Activated CD8-positive, alpha-beta T cell treated with anti-CD3 and anti-CD28 coated beads, Interleukin-2, amount 10 ng/mL, durations not matched to agents 7 days and 5 days (primary cell): ENCODE measurements at regions not wholly inside any gene's neighbourhood (a gene's known extent, or its start where the extent isn't known, plus 50 kb on each side); places are given as distances from the start of the nearest gene placed in this dataset.

Source experiments
- ATAC-seq: fragments of 150-1000 bp; cut with Tn5 transposase; one replicate; pipeline ENCODE4 v1.10.0; 2021; ENCODE audit warnings: moderate library complexity
- CTCF ChIA-PET: fragments of 350-600 bp; sonication (Branson Sonifier 250); formaldehyde crosslinking; loops from one replicate; lab custom pipeline; 2021; ENCODE audit warnings: antibody characterized with exemption; lab: Charles Lee
- POLR2A ChIA-PET: fragments of 350-600 bp; sonication (Branson Sonifier 250); formaldehyde crosslinking; loops from one replicate; lab custom pipeline; 2021; ENCODE audit warnings: antibody characterized with exemption; lab: Charles Lee
- DNase-seq: peaks from one replicate; pipeline ENCODE4 v3.0.0-alpha.2; 2020
- H3K27ac Mint-ChIP-seq: one replicate; pipeline ENCODE4 v1.8.0; 2021; ENCODE audit warnings: mild to moderate bottlenecking, mixed read lengths
- H3K27me3 Mint-ChIP-seq: one replicate; pipeline ENCODE4 v1.8.0; 2021; ENCODE audit warnings: low read depth, mixed read lengths
- H3K36me3 Mint-ChIP-seq: one replicate; pipeline ENCODE4 v1.8.0; 2021; ENCODE audit warnings: low read depth, mixed read lengths
- H3K4me1 Mint-ChIP-seq: one replicate; pipeline ENCODE4 v1.8.0; 2021; ENCODE audit warnings: low read depth, mixed read lengths
- H3K4me3 Mint-ChIP-seq: one replicate; pipeline ENCODE4 v1.8.0; 2021; ENCODE audit warnings: mild to moderate bottlenecking, mixed read lengths
- H3K9me3 Mint-ChIP-seq: one replicate; pipeline ENCODE4 v1.8.0; 2022; ENCODE audit warnings: mixed read lengths; ENCODE audit not compliant: insufficient read depth

DNA sequence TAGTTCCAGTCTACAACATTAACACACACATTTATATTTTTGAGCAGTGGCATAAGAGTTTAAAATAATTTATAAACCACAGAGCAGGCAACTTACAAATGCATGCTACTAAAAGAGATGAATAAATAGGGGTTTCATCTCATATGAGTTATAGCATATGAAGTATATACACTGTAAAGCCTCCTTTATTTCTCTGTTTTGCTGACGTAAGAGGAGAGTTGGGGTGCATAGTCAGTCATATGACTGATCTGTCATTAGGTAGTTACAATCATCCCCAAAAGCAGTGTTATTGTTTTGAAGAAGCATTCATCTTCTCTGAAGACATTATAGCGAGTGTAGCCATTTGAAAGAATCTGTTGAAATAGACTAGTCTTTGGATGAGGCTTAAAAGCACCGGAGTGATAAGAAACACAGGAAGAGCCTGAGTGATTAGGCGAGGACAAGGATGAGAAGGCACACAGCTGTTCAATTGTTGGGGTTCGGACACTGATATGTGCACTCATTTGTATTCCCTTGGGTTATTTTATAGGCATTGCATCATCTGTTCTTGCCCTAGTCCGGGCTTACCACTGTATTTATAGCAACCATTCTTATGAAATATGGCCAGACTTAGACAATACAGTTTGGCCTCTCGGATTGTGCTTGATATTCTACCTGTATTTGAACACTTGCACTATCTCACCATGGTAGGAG is 325.7 kb downstream of the SAMD5 start:
- Mint-ChIP-seq H3K9me3 (no peaks in the 10 kb centered on the region), H3K4me3 (no peak overlapping the region), H3K36me3 (no peaks in the 10 kb centered on the region), H3K27me3 (no peaks in the 10 kb centered on the region), H3K4me1 (no peaks in the 10 kb centered on the region), H3K27ac (no peak overlapping the region)
- no peak for ATAC-seq
- POLR2A ChIA-PET: no interaction called here
- CTCF ChIA-PET: no interaction called here
- DNase-seq: no peak

DNA sequence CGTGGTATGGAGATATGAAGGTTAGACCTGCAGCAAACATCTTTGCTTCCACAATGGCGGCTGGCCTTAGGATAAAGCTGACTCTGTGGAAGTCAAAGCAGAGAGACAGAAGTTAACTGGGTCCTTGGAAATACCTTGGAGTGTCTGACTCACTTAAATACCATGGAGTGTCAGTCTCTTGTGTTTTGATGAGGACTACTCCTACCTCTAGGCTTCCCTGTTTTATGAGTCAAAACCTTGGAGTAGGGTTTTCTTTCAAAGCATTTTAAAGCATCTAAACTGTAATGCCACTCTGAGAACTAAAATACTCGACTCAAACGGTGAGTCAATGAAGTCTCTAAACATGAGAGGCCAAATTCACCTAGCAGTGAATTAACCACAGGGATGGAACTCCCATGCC is 329.1 kb downstream of the SAMD5 start:
- ATAC-seq (no peak), DNase-seq (no peak)
- ChIA-PET POLR2A (no interaction called here), CTCF (no interaction called here)
- H3K27me3 Mint-ChIP-seq: no peaks in the 10 kb centered on the region
- H3K4me3 Mint-ChIP-seq: no peak overlapping the region
- H3K9me3 Mint-ChIP-seq: no peaks in the 10 kb centered on the region
- no peak overlapping the region for H3K27ac Mint-ChIP-seq
- H3K4me1 Mint-ChIP-seq: no peaks in the 10 kb centered on the region
- no peaks in the 10 kb centered on the region for H3K36me3 Mint-ChIP-seq

DNA sequence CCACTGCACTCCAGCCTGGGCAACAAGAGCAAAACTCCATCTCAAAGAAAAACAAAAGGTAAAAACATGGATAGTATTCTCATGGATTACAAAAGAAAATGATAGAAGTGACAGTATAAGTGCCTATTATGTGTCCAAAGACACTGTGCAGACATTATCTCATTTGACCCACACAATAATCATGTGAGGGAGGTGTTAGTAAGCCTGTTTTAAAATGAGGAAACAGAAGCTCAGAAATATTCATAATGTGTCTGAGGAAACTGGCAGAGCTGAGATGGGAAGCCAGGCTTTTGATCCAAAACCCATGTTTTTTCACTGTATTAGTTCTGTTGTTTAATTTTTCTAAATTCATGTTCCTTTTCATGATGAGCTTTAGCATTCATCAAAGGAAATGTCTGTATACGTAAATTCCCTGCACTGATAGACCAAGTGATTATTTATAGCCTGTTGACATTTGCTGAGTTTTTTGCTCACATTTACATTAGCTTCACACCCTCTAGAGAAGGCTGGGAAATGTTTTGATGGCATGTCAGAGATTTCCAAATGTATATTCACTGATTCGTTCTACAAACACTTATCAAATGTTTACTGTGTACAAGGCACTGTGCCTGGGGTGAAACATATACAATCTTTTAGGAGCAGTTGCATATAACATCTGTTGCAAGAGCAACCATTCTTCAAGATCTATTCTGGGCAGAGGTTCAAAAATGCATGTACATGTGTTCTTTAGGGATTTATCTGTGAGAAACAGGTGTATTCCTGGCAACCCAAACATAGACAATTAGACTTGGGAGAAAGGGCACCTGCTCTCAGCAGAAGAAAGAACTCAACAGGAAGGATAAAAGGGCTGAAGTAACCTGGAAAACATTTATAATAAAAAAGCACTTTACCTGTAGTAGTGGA is 331.5 kb downstream of the SAMD5 start:
- no peak for DNase-seq
- H3K4me3 Mint-ChIP-seq: no peak overlapping the region
- H3K36me3 Mint-ChIP-seq: no peaks in the 10 kb centered on the region
- ChIA-PET POLR2A (no interaction called here), CTCF (no interaction called here)
- ATAC-seq: no peak
- H3K4me1 Mint-ChIP-seq: no peaks in the 10 kb centered on the region
- no peaks in the 10 kb centered on the region for H3K27me3 Mint-ChIP-seq
- H3K9me3 Mint-ChIP-seq: no peaks in the 10 kb centered on the region
- H3K27ac Mint-ChIP-seq: no peak overlapping the region

DNA sequence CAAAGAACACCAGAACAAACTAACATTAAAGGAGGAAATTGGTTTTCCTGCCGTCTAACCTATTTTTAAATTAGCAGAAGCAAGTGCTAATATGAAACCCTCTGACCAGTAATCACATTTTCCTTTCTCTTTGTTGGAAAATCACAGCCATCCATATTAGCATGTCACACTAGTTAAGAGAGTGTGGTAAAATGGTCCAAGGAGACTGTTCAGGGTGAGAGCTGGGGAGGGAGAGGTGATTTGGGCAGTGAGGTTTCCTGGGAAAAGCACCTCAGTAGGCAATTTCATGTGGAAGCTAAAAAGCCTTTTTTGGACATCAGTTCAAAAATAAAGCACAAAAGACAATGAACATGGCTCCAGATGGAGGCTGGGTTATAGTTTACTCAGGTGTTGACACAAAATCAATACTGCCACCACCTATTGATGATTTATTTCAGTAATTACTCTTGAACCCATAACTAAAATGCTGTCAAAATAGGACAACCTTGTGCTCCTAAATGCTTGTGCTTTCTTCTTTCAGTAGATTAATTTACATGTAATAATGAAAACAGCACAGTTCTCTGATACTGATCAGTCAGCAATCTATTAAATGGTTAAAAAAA is 333.2 kb downstream of the SAMD5 start:
- POLR2A ChIA-PET: no interaction called here
- DNase-seq: no peak
- no peaks in the 10 kb centered on the region for H3K4me1 Mint-ChIP-seq
- no peak overlapping the region for H3K27ac Mint-ChIP-seq
- ATAC-seq: no peak
- H3K27me3 Mint-ChIP-seq: no peaks in the 10 kb centered on the region
- H3K9me3 Mint-ChIP-seq: no peaks in the 10 kb centered on the region
- no peak overlapping the region for H3K4me3 Mint-ChIP-seq
- CTCF ChIA-PET: no interaction called here
- no peaks in the 10 kb centered on the region for H3K36me3 Mint-ChIP-seq

DNA sequence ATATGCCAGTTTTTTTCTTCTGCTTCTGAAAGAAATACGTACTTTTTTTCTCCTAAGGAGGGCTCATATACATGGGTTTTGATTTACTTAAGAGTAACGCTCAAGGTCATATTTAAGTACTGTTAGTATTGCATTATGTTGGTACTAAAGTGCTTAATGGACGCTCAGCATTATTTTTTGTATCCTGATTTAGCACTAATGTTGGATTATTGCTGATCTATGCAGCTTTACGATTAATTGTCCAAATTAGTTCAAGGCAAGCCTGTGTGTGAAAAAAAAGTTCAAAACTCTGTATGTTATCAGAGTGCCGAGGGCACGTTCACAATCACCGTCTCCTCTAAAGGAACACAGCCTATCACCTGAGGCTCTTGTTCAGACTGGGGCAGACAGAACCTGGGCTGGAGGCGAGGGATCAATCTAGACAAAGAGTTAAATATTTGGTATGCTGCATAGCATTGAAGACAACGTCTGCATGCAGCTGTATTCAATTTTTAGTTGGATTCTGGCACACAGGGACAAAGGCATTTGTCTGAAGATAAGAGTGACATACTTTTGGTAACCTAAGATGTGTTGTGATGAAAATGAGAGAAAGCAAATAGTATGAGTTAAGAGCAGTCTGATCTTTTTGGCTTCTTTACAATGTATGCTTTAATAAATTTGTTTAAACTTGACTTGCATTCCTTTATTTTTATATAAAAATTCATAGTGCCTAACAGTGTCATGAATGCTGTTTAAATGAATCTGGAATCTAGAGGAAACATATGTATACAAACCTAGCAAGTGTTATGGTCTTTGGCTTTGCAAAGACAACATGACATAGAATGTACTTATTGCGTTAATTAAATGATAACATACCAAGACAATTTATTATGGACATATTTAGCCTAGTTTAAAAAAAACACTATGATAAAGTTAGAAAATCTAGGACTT is 341.2 kb downstream of the SAMD5 start:
- H3K27me3 Mint-ChIP-seq: no peaks in the 10 kb centered on the region
- no peaks in the 10 kb centered on the region for H3K4me1 Mint-ChIP-seq
- H3K36me3 Mint-ChIP-seq: no peaks in the 10 kb centered on the region
- POLR2A ChIA-PET: no interaction called here
- H3K4me3 Mint-ChIP-seq: no peak overlapping the region
- CTCF ChIA-PET: no interaction called here
- DNase-seq: no peak
- ATAC-seq: no peak
- no peaks in the 10 kb centered on the region for H3K9me3 Mint-ChIP-seq
- H3K27ac Mint-ChIP-seq: no peak overlapping the region

DNA sequence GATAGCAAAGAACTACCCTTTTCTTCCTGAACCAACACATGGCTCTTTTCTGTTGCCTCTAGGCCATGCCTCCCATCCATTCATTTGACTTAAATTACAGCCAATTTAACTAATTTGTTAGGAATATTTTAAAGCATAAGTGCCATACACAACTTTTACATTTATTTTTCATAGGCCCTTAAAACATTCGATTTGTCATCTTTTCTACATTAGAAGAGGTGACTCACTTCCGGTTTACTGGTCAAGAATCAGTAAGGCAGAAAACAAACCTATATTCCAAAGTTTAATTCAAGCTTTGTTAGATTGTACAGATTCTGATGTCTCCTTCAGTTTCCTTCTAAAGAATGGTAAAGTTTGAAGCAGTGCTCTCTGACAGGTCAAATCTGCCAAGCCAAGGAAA is 344.3 kb downstream of the SAMD5 start:
- Mint-ChIP-seq H3K27me3 (no peaks in the 10 kb centered on the region), H3K27ac (no peak overlapping the region), H3K4me3 (no peak overlapping the region), H3K9me3 (no peaks in the 10 kb centered on the region), H3K4me1 (no peaks in the 10 kb centered on the region), H3K36me3 (no peaks in the 10 kb centered on the region)
- no peak for DNase-seq
- CTCF ChIA-PET: no interaction called here
- POLR2A ChIA-PET: no interaction called here
- no peak for ATAC-seq

DNA sequence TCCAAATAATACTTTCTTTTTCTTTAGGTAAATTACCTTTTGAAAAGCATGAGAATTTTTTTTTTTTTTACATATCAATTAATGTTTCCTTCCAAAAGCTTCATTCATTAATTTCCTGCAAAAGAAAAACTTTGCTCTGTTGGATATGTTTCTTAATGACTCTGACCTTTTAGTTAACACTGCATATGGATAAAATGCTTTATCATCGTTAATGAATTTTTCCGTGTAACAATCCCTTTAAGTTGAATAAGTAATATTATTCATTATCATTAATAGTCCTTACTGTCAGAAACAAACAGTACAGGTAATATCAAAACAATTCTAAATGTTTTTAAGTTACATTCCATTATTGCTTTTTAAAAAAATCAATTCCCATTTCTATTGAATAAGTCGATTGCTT is 345.1 kb downstream of the SAMD5 start:
- DNase-seq: no peak
- ATAC-seq: no peak
- ChIA-PET POLR2A (no interaction called here), CTCF (no interaction called here)
- Mint-ChIP-seq H3K27ac (no peak overlapping the region), H3K4me1 (no peaks in the 10 kb centered on the region), H3K27me3 (no peaks in the 10 kb centered on the region), H3K9me3 (no peaks in the 10 kb centered on the region), H3K36me3 (no peaks in the 10 kb centered on the region), H3K4me3 (no peak overlapping the region)

DNA sequence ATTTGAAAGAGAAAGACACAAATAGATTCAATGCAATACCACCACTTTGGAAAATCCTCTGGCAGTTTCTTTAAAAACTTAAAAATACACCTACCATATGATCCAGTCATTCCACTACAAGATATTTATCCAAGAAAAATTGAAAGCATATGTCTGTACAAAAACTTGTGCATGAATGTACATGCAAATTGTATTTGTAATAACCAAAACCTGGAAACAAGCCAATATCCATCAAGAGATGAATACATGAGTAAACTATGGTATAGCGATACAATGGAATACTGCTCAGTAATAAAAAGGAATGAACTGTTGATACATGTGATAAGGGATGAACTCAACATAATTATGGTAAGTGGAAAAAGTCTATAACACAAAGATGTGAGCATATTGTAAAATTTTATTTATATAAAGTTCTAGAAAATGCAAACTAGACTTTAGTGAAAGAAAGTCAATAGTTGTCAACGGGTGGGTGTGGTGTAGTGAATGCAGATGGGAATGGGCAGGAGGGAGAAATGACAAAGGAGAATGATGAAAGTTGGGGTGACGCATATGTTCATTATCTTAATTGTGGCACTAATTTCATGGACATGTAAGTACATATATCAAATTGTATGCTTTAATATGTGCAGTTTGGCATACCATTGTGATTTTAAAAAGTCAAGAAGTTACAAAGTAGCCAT is 347.5 kb downstream of the SAMD5 start:
- no peak overlapping the region for H3K27ac Mint-ChIP-seq
- no peaks in the 10 kb centered on the region for H3K9me3 Mint-ChIP-seq
- H3K4me1 Mint-ChIP-seq: no peaks in the 10 kb centered on the region
- DNase-seq (no peak), ATAC-seq (no peak)
- no peak overlapping the region for H3K4me3 Mint-ChIP-seq
- CTCF ChIA-PET: no interaction called here
- no peaks in the 10 kb centered on the region for H3K36me3 Mint-ChIP-seq
- POLR2A ChIA-PET: no interaction called here
- no peaks in the 10 kb centered on the region for H3K27me3 Mint-ChIP-seq

DNA sequence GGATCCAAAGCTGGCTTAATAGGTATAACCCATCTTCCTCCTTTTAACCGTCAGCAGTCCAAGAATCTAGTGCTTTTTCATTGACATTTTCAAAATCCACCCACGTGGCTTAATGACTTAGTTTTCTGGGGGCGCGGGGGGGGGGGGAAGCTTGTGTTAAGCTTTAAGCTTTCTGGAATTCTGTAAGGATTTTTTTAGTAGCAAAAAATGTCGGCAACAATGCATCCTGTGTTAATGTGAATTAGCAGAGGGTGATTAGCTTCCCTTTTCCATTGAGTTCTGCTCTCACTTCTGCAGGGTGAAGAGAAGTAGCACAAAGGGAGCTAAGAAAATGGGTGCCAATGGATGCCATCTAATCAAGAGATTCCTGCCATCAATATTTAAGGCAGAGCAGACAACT is 348.2 kb downstream of the SAMD5 start:
- ChIA-PET POLR2A (no interaction called here), CTCF (no interaction called here)
- no peak for DNase-seq
- H3K36me3 Mint-ChIP-seq: no peaks in the 10 kb centered on the region
- H3K27ac Mint-ChIP-seq: no peak overlapping the region
- H3K4me3 Mint-ChIP-seq: no peak overlapping the region
- H3K27me3 Mint-ChIP-seq: no peaks in the 10 kb centered on the region
- no peaks in the 10 kb centered on the region for H3K9me3 Mint-ChIP-seq
- ATAC-seq: no peak
- no peaks in the 10 kb centered on the region for H3K4me1 Mint-ChIP-seq

DNA sequence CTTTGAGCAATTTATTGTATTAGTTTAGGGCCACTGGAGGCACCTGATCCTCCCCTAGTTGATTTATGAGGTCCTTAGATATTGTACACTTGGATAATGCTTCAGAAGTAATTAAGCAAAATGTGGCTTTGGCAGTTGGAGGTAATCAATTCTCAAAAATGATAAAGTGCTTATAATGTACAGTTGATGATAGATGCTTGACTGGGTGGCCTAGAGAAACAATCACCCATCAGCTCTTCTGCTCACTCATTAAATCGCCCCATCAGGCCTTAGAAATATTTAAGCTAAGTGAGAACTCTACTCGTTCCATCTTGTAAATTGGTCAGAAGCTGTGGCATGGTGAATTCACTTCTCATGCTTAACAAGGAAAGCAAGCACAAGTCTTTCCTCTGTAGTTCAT is 349.9 kb downstream of the SAMD5 start:
- CTCF ChIA-PET: no interaction called here
- no peak for ATAC-seq
- no peaks in the 10 kb centered on the region for H3K36me3 Mint-ChIP-seq

DNA sequence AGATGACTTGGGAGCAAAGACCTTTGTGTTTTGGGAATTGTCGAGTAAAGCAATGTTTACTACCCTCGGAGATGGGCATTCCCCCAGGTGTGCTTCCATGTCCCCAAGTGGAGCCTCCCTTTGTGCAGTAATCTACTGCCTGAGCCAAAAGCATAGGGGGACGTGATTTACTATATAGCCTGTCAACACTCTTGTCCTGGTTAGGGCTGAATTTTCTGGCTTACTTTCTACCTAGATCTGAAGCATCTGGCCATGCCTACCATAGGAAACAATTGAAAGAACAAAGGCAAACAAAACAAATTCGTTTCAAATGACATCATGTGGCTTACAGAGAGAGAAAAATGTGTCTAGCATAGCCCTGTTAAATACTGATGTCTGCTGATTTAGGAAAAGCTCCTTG is 350.6 kb downstream of the SAMD5 start:
- Mint-ChIP-seq H3K27me3 (no peaks in the 10 kb centered on the region), H3K27ac (no peak overlapping the region), H3K4me1 (no peaks in the 10 kb centered on the region), H3K36me3 (no peaks in the 10 kb centered on the region), H3K4me3 (no peak overlapping the region), H3K9me3 (no peaks in the 10 kb centered on the region)
- ATAC-seq: no peak
- ChIA-PET POLR2A (no interaction called here), CTCF (no interaction called here)
- DNase-seq: no peak

More for the DNA sequence above, 349.9 kb downstream of the SAMD5 start:
- Mint-ChIP-seq H3K27ac (no peak overlapping the region), H3K4me3 (no peak overlapping the region), H3K27me3 (no peaks in the 10 kb centered on the region), H3K9me3 (no peaks in the 10 kb centered on the region), H3K4me1 (no peaks in the 10 kb centered on the region)
- POLR2A ChIA-PET: no interaction called here
- DNase-seq: no peak
